Astrocyte of the cerebellum (primary cell): ENCODE measurements at regions not wholly inside any gene's neighbourhood (a gene's known extent, or its start where the extent isn't known, plus 50 kb on each side); places are given as distances from the start of the nearest gene placed in this dataset.
"Not testable (repeated sequence)": the region's sequence is repeated elsewhere in the genome, so short reads cannot be mapped to it uniquely, and the experiment has no call there.

ENCODE experiments used
- DNase-seq: peaks from one replicate; pipeline ENCODE4 v3.0.0-alpha.2; 2011; ENCODE audit warnings: low read depth
- H3K4me3 ChIP-seq: 2 replicates; pipeline ENCODE4 v1.5.1; 2011; ENCODE audit warnings: mild to moderate bottlenecking, low read depth, low read length, moderate library complexity
- CTCF ChIP-seq: IDR thresholded peaks from 2 replicates; pipeline ENCODE4 v1.5.1; 2012; ENCODE audit warnings: low read length, low read depth, moderate library complexity, mild to moderate bottlenecking; ENCODE audit errors: missing control alignments
- in situ Hi-C: cut with HindIII; loops from 2 replicates; pipeline ENCODE4 v1.10.0; 2017; ENCODE audit warnings: low sequenced_read_pairs

- in situ Hi-C loops, result no loop called here
- H3K4me3 ChIP-seq, result no peak overlapping the region
- no peak for DNase-seq
- TF ChIP-seq CTCF, result no peak
Observed at GRCh38 chr4:135934026-135934425, 1598.3 kb downstream of the PCDH18 start.

- no peak overlapping the region for H3K4me3 ChIP-seq
- DNase-seq, result no peak
- in situ Hi-C loops, result no loop called here
- TF ChIP-seq CTCF, result no peak
Observed at GRCh38 chr4:135927651-135928050, 1604.6 kb downstream of the PCDH18 start.

- in situ Hi-C loops, result no loop called here
- TF ChIP-seq CTCF, result no peak
- DNase-seq, result no peak
- H3K4me3 ChIP-seq, result no peak overlapping the region
Observed at GRCh38 chr4:135921081-135921480, 1611.2 kb downstream of the PCDH18 start.

GRCh38 chr4:135917011-135917410 lies 1615.3 kb downstream of the PCDH18 start:
- TF ChIP-seq CTCF, result no peak
- in situ Hi-C loops, result no loop called here
- peak; percentile 15 for DNase-seq
- H3K4me3 ChIP-seq, result no peak overlapping the region

- no peak for TF ChIP-seq CTCF
- no peak overlapping the region for H3K4me3 ChIP-seq
- no peak for DNase-seq
- in situ Hi-C loops, result no loop called here
Observed at GRCh38 chr4:135900956-135901355, 1631.3 kb downstream of the PCDH18 start.

- TF ChIP-seq CTCF, result peak; percentile 19
- H3K4me3 ChIP-seq, in situ Hi-C loops, DNase-seq: not testable (repeated sequence)
Observed at GRCh38 chr4:135864304-135864703, 1662.7 kb upstream of the PABPC4L start.

GRCh38 chr4:135840781-135841180 lies 1639.2 kb upstream of the PABPC4L start:
- no peak for DNase-seq
- no peak for TF ChIP-seq CTCF
- H3K4me3 ChIP-seq, result no peak overlapping the region
- in situ Hi-C loops, result no loop called here
